HepG2 (cell line): ENCODE measurements at regions not wholly inside any gene's neighbourhood (a gene's known extent, or its start where the extent isn't known, plus 50 kb on each side); places are given as distances from the start of the nearest gene placed in this dataset.

ENCODE experiments used
- ATAC-seq: fragments of 200-7000 bp; cut with Tn5 transposase; 3 replicates; pipeline ENCODE4 v1.9.1; 2020; ENCODE audit warnings: mild to moderate bottlenecking, moderate library complexity
- BruUV-seq: library from RNA; stranded (reverse); fragments of 400-500 nt; replicated peaks from 2 replicates; lab custom pipeline; 2021; lab: Mats Ljungman, UMichigan
- CTCF ChIA-PET: fragments of 300-600 bp; formaldehyde crosslinking; extraction: SDS; loops from one replicate; lab custom pipeline; 2021; ENCODE audit warnings: low total read pairs, inconsistent platforms, low intra/inter-chr PET ratio; lab: Yijun Ruan, JAX
- POLR2A ChIA-PET: fragments of 350-600 bp; sonication (Branson Sonifier 250); formaldehyde crosslinking; loops from one replicate; lab custom pipeline; 2020; ENCODE audit warnings: antibody characterized with exemption, inconsistent platforms; lab: Yijun Ruan, JAX
- DNase-seq: peaks from one replicate; pipeline ENCODE4 v3.0.0-alpha.2; 2015; ENCODE audit warnings: low spot score
- FAIRE-seq: peaks from 3 replicates; lab custom pipeline; 2011; peaks lifted over from hg19 to GRCh38; lab: Jason Lieb, UNC
- H2AFZ ChIP-seq: one replicate; pipeline ENCODE4 v1.6.1; 2011; ENCODE audit warnings: low read length, inconsistent platforms
- H3K27ac ChIP-seq: fragments of 300-600 bp; 3 replicates; pipeline ENCODE4 v1.8.0; 2011; ENCODE audit warnings: mixed run types, mild to moderate bottlenecking, mixed read lengths, low read length, inconsistent platforms; ENCODE audit not compliant: insufficient read depth; ENCODE audit errors: extremely low read length
- H3K27me3 ChIP-seq, 2 experiments: fragments of 200-600 bp in 1 of 2; 2 replicates in 1 of 2; 3 replicates in 1 of 2; pipeline versions ENCODE4 v1.6.0 to v1.8.0; 2011; ENCODE audit warnings: low read length in 2 of 2, mild to moderate bottlenecking in 2 of 2, moderate library complexity in 2 of 2, inconsistent platforms in 1 of 2; ENCODE audit not compliant: insufficient read depth in 2 of 2, control insufficient read depth in 1 of 2
- H3K36me3 ChIP-seq, 2 experiments: fragments of 200-600 bp in 1 of 2; replicated peaks in 1 of 2; 2 replicates in 1 of 2; 3 replicates in 1 of 2; pipeline versions ENCODE4 v1.5.1 to v1.8.0; 2011; ENCODE audit warnings: low read length in 2 of 2, inconsistent platforms in 1 of 2; ENCODE audit not compliant: insufficient read depth in 2 of 2, control insufficient read depth in 1 of 2
- H3K4me1 ChIP-seq: 2 replicates; pipeline ENCODE4 v1.5.1; 2012; ENCODE audit warnings: low read length, inconsistent platforms; ENCODE audit not compliant: insufficient read depth
- H3K4me2 ChIP-seq: 2 replicates; pipeline ENCODE4 v1.6.0; 2011; ENCODE audit warnings: low read depth, low read length, inconsistent platforms
- H3K4me3 ChIP-seq, 3 experiments: fragments of 200-600 bp in 1 of 3; sonication (generic), shearing (Covaris generic) in 1 of 3; replicated peaks in 1 of 3; 2 replicates each; pipeline ENCODE4 v1.5.1; 2011 to 2016; ENCODE audit warnings: low read length in 3 of 3, inconsistent platforms in 2 of 3, low read depth in 2 of 3, mild to moderate bottlenecking in 2 of 3, control low read depth in 1 of 3, mixed read lengths in 1 of 3; ENCODE audit not compliant: insufficient read depth in 1 of 3
- H3K79me2 ChIP-seq: one replicate; pipeline ENCODE4 v1.6.1; 2011; ENCODE audit warnings: low read length, inconsistent platforms; ENCODE audit not compliant: insufficient read depth
- H3K9ac ChIP-seq: 2 replicates; pipeline ENCODE4 v1.6.0; 2011; ENCODE audit warnings: mild to moderate bottlenecking, low read depth, low read length, inconsistent platforms; ENCODE audit not compliant: insufficient read depth
- H3K9me3 ChIP-seq: 2 replicates; pipeline ENCODE4 v1.5.1; 2012; ENCODE audit warnings: mild to moderate bottlenecking, low read length
- H4K20me1 ChIP-seq: 2 replicates; pipeline ENCODE4 v1.6.0; 2011; ENCODE audit warnings: inconsistent platforms, mild to moderate bottlenecking, low read length, moderate library complexity; ENCODE audit not compliant: insufficient read depth
- KDM6A ChIP-seq: IDR thresholded peaks from 2 replicates; pipeline ENCODE4 v1.6.1; 2016; ENCODE audit warnings: low read depth
- MTERF4 ChIP-seq: sonication (generic); formaldehyde crosslinking; IDR thresholded peaks from 2 replicates; pipeline ENCODE4 v1.8.0; 2023; ENCODE audit warnings: mild to moderate bottlenecking, missing genetic modification reagents
- NR2F1 ChIP-seq, 2 experiments: fragments of 450-650 bp in 1 of 2; formaldehyde crosslinking in 1 of 2; IDR thresholded peaks; 2 replicates each; pipeline versions ENCODE4 v1.5.0 to v1.6.1; 2016 to 2020; ENCODE audit warnings: mild to moderate bottlenecking in 1 of 2, missing compliant biosample characterization in 1 of 2, missing genetic modification reagents in 1 of 2, moderate library complexity in 1 of 2
- PHF5A ChIP-seq: IDR thresholded peaks from one replicate; pipeline ENCODE4 v1.6.1; 2018; ENCODE audit warnings: low read depth, missing genetic modification reagents; ENCODE audit not compliant: unreplicated experiment
- POLR2AphosphoS2 ChIP-seq: IDR thresholded peaks from 2 replicates; pipeline ENCODE4 v1.6.1; 2011; ENCODE audit warnings: low read depth, low read length, improper control_type of control experiment
- SP2 ChIP-seq: sonication (generic); formaldehyde crosslinking; IDR thresholded peaks from 2 replicates; pipeline ENCODE4 v1.5.1; 2020; ENCODE audit warnings: mild to moderate bottlenecking, missing genetic modification reagents
- ZBTB49 ChIP-seq: sonication (generic); formaldehyde crosslinking; IDR thresholded peaks from 2 replicates; pipeline ENCODE4 v1.4.0; 2020; ENCODE audit warnings: missing genetic modification reagents, borderline replicate concordance
- ZFP1 ChIP-seq: IDR thresholded peaks from 2 replicates; pipeline ENCODE4 v1.6.1; 2016
- ZFP62 ChIP-seq: sonication (generic); formaldehyde crosslinking; IDR thresholded peaks from 2 replicates; pipeline ENCODE4 v1.4.0; 2020; ENCODE audit warnings: missing genetic modification reagents
- ZNF3 ChIP-seq: IDR thresholded peaks from 2 replicates; pipeline ENCODE4 v1.7.0; 2017; ENCODE audit warnings: inconsistent platforms
- ZNF382 ChIP-seq: sonication (generic); formaldehyde crosslinking; IDR thresholded peaks from 2 replicates; pipeline ENCODE4 v1.5.0; 2020; ENCODE audit warnings: missing genetic modification reagents, mild to moderate bottlenecking, borderline replicate concordance
- ZSCAN21 ChIP-seq: sonication (generic); formaldehyde crosslinking; IDR thresholded peaks from 2 replicates; pipeline ENCODE4 v1.8.0; 2022; ENCODE audit warnings: mild to moderate bottlenecking, missing genetic modification reagents, moderate library complexity, borderline replicate concordance
- in situ Hi-C: cut with HindIII; loops from 2 replicates; pipeline ENCODE4 v1.10.0; 2017; ENCODE audit warnings: low pct_unique_long_range_greater_than_20kb; ENCODE audit not compliant: extremely low pct_ligation_motif_present
- intact Hi-C: fragments of 100-400 bp; cut with micrococcal nuclease; formaldehyde crosslinking; loops from one replicate; pipeline ENCODE4 v1.10.0; 2022; ENCODE audit not compliant: unreplicated experiment

- Histone ChIP-seq H3K79me2 (no peaks in the 10 kb centered on the region), H3K4me1 (no peaks in the 10 kb centered on the region), H3K4me3 (no peak overlapping the region)
- ATAC-seq = no peak
- intact Hi-C loops = no loop called here
- no TSS peak for BruUV-seq
- in situ Hi-C loops = no loop called here
- TF ChIP-seq ZFP1 (CRISPR knock-in tag) (no peak), PHF5A (no peak), SP2 (CRISPR knock-in tag) (no peak), NR2F1 (CRISPR knock-in tag; IDR thresholded peaks at IDR 0.05) (no peak), ZBTB49 (CRISPR knock-in tag) (no peak), ZFP62 (CRISPR knock-in tag) (no peak), POLR2AphosphoS2 (no peak), ZSCAN21 (CRISPR knock-in tag) (no peak), ZNF3 (no peak), KDM6A (no peak), MTERF4 (CRISPR knock-in tag) (no peak), ZNF382 (CRISPR knock-in tag) (no peak)
- TF ChIP-seq, all 625 proteins: peak for 0
- no peak overlapping the region for H3K27ac ChIP-seq
- H4K20me1 ChIP-seq = no peaks in the 10 kb centered on the region
- ChIA-PET CTCF (no interaction called here), POLR2A (no interaction called here)
- H3K4me2 ChIP-seq = no peak overlapping the region
- H3K9me3 ChIP-seq = no peaks in the 10 kb centered on the region
- H2AFZ ChIP-seq = no peak overlapping the region
- no peaks in the 10 kb centered on the region for H3K36me3 ChIP-seq
- no peak for FAIRE-seq
- no peak for DNase-seq
- H3K27me3 ChIP-seq = no peaks in the 10 kb centered on the region
- H3K9ac ChIP-seq = no peak overlapping the region
Observed at GRCh38 chr15:37625576-37625975, 308.9 kb upstream of the TMCO5A start.
